K562 (cell line): ENCODE measurements at regions not wholly inside any gene's neighbourhood (a gene's known extent, or its start where the extent isn't known, plus 50 kb on each side); places are given as distances from the start of the nearest gene placed in this dataset.

Experiments
- BHLHE40 ChIP-seq: IDR thresholded peaks from 2 replicates; pipeline ENCODE4 v1.6.1; 2011; ENCODE audit warnings: low read length, improper control_type of control experiment
- DPF2 ChIP-seq: fragments of 450-650 bp; IDR thresholded peaks from 2 replicates; pipeline ENCODE4 v1.6.1; 2016
- GTF2B ChIP-seq: IDR thresholded peaks from 2 replicates; pipeline ENCODE4 v1.6.1; 2011; ENCODE audit not compliant: insufficient read length; ENCODE audit errors: extremely low read depth
- HES1 ChIP-seq: fragments of 450-650 bp; IDR thresholded peaks from 2 replicates; pipeline ENCODE4 v1.6.1; 2016; ENCODE audit warnings: low read depth, mild to moderate bottlenecking, moderate library complexity
- IRF2 ChIP-seq: sonication (generic); formaldehyde crosslinking; IDR thresholded peaks from 2 replicates; pipeline ENCODE4 v1.8.1; 2022; ENCODE audit warnings: mild to moderate bottlenecking, missing genetic modification reagents
- IRF9 ChIP-seq: fragments of 450-650 bp; IDR thresholded peaks from 2 replicates; pipeline ENCODE4 v1.6.1; 2016; ENCODE audit warnings: missing biosample characterization, missing genetic modification characterization
- NELFE ChIP-seq: IDR thresholded peaks from 2 replicates; pipeline ENCODE4 v1.6.1; 2011; ENCODE audit warnings: mild to moderate bottlenecking; ENCODE audit not compliant: insufficient read depth, insufficient read length
- NKRF ChIP-seq: fragments of 450-650 bp; IDR thresholded peaks from 2 replicates; pipeline ENCODE4 v1.6.1; 2016; ENCODE audit warnings: borderline replicate concordance
- TEAD1 ChIP-seq, 2 experiments: fragments of 450-650 bp in 1 of 2; sonication (generic) in 1 of 2; formaldehyde crosslinking; IDR thresholded peaks; 2 replicates each; pipeline versions ENCODE4 v1.4.0 to v1.8.0; 2020 to 2022; ENCODE audit warnings: mild to moderate bottlenecking in 2 of 2, missing genetic modification reagents in 1 of 2
- TSHZ1 ChIP-seq: fragments of 250-450 bp; sonication (Bioruptor Pico); IDR thresholded peaks from 2 replicates; pipeline ENCODE4 v1.4.0; 2020; ENCODE audit warnings: mild to moderate bottlenecking, moderate library complexity
- ZBTB2 ChIP-seq: fragments of 450-650 bp; IDR thresholded peaks from 2 replicates; pipeline ENCODE4 v1.6.1; 2016; ENCODE audit warnings: antibody characterized with exemption
- ZBTB7A ChIP-seq: IDR thresholded peaks from 2 replicates; pipeline ENCODE4 v1.6.1; 2011; ENCODE audit warnings: low read depth, mild to moderate bottlenecking, low read length, moderate library complexity, borderline replicate concordance; ENCODE audit not compliant: control insufficient read depth
- ZNF143 ChIP-seq: sonication (generic); formaldehyde crosslinking; IDR thresholded peaks from 2 replicates; pipeline ENCODE4 v1.9.0; 2022; ENCODE audit warnings: mild to moderate bottlenecking, missing genetic modification reagents
- ZNF253 ChIP-seq: fragments of 250-450 bp; sonication (Bioruptor Pico); conservative IDR thresholded peaks from 2 replicates; pipeline ENCODE4 v1.6.1; 2021; ENCODE audit warnings: mild to moderate bottlenecking
- ZNF398 ChIP-seq: fragments of 250-450 bp; sonication (Bioruptor Pico); IDR thresholded peaks from 2 replicates; pipeline ENCODE4 v1.8.0; 2021; ENCODE audit warnings: moderate library complexity, mild to moderate bottlenecking, inconsistent platforms
- ZNF431 ChIP-seq: sonication (generic); formaldehyde crosslinking; IDR thresholded peaks from 2 replicates; pipeline ENCODE4 v1.8.0; 2022; ENCODE audit warnings: mild to moderate bottlenecking, missing genetic modification reagents

- no peak for TF ChIP-seq GTF2B
- TF ChIP-seq DPF2, result peak; percentile 94
- no peak; the same call in 1 of the 2 replicates for TF ChIP-seq ZBTB7A
- no peak for TF ChIP-seq ZNF431 (CRISPR knock-in tag)
- TF ChIP-seq TSHZ1 (CRISPR knock-in tag), result no peak
- TF ChIP-seq ZNF253, result no peak
- peak; percentile 62 to 72 for TF ChIP-seq TEAD1 (CRISPR knock-in tag; IDR thresholded peaks at IDR 0.05)
- no peak for TF ChIP-seq NELFE
- TF ChIP-seq BHLHE40, result peak; percentile 75
- TF ChIP-seq ZNF143 (CRISPR knock-in tag), result no peak
- no peak for TF ChIP-seq ZNF398 (CRISPR knock-in tag)
- TF ChIP-seq IRF2, result no peak
- TF ChIP-seq ZBTB2, result peak; percentile 78
- TF ChIP-seq NKRF, result no peak
- TF ChIP-seq IRF9 (tag), result no peak
- TF ChIP-seq HES1, result peak; percentile 97
Measured at GRCh38 chr2:12074126-12074844, 327.9 kb downstream of the LPIN1 start (continued).
